SK-N-SH (cell line): ENCODE measurements at regions not wholly inside any gene's neighbourhood (a gene's known extent, or its start where the extent isn't known, plus 50 kb on each side); places are given as distances from the start of the nearest gene placed in this dataset.

Experiments used
- CTCF ChIP-seq: fragments of 200-600 bp; sonication (generic); IDR thresholded peaks from 2 replicates; pipeline ENCODE4 v1.6.1; 2017; ENCODE audit warnings: antibody characterized with exemption, mild to moderate bottlenecking, moderate library complexity
- FOXJ3 ChIP-seq: sonication (generic); formaldehyde crosslinking; IDR thresholded peaks from 2 replicates; pipeline ENCODE4 v1.5.1; 2020; ENCODE audit warnings: mild to moderate bottlenecking, missing genetic modification reagents
- FOXM1 ChIP-seq: IDR thresholded peaks from 2 replicates; pipeline ENCODE4 v1.4.0; 2012; ENCODE audit warnings: low read depth, mild to moderate bottlenecking
- NFIC ChIP-seq: IDR thresholded peaks from 2 replicates; pipeline ENCODE4 v1.4.0; 2012; ENCODE audit warnings: borderline replicate concordance
- POLR2AphosphoS5 ChIP-seq: IDR thresholded peaks from 2 replicates; pipeline ENCODE4 v1.6.1; 2012; ENCODE audit warnings: low read depth, low read length
- REST ChIP-seq: IDR thresholded peaks from 2 replicates; pipeline ENCODE4 v1.6.1; 2012; ENCODE audit warnings: mild to moderate bottlenecking, low read depth, low read length, moderate library complexity
- SIN3A ChIP-seq: IDR thresholded peaks from 2 replicates; pipeline ENCODE4 v1.6.1; 2012; ENCODE audit warnings: low read depth, mild to moderate bottlenecking, low read length, moderate library complexity, borderline replicate concordance

DNA sequence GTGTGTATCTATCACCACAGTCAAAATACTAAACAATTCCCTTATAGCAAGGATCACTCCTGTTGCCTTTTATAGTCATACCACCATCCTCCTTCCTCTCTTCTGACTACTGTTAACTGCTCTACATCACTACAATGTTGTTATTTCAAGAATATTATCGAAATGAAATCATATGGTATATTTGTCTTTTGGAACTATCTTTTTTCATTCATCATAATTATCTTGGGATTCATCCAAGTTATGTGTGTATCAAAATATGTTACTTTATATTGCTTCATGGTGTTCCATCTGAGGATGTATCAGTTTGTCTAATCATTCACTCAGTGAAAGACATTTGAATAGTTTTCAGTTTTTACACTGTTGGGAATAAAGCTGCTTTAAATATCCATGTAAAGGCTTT is 1423.0 kb upstream of the PIK3C3 start:
- TF ChIP-seq NFIC (no peak), CTCF (no peak), REST (no peak), FOXM1 (no peak), FOXJ3 (CRISPR knock-in tag) (no peak), POLR2AphosphoS5 (no peak), SIN3A (no peak)
